NAMALWA (cell line): ENCODE measurements at regions not wholly inside any gene's neighbourhood (a gene's known extent, or its start where the extent isn't known, plus 50 kb on each side); places are given as distances from the start of the nearest gene placed in this dataset.
A peak's percentile ranks its signal among the peaks of the same experiment; 100 is the strongest.

Experiments used
- DNase-seq: peaks from one replicate; pipeline ENCODE4 v3.0.0-alpha.2; 2015; ENCODE audit warnings: low spot score

GRCh38 chr1:222171005-222171404, 376.9 kb downstream of the HHIPL2 start:
- peak; percentile 53 for DNase-seq

DNA sequence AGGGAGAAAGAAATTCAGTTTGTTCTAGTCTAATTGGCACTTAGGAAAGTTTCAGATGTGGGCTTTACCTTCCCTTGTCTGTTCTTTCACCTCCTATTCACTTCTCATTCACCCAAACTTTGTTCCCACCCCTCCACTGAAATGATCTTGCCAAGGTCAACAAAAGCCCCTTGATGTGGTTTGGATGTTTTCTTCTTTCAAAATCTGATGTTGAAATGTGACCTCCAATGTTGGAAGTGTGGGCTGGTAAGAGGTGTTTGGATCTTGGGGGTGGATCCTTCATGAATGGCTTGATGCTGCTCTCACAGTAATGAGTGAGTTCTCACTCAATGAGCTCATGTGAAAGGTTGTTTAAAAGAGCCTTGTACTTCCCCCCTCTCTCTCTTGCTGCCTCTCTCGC, 379.3 kb downstream of the HHIPL2 start:
- DNase-seq, result no peak

- DNase-seq, result no peak
Observed at GRCh38 chr1:222167896-222168295, 380.0 kb downstream of the HHIPL2 start.

- peak; percentile 60 for DNase-seq
Observed at GRCh38 chr1:222167111-222167510, 380.8 kb downstream of the HHIPL2 start.

DNA sequence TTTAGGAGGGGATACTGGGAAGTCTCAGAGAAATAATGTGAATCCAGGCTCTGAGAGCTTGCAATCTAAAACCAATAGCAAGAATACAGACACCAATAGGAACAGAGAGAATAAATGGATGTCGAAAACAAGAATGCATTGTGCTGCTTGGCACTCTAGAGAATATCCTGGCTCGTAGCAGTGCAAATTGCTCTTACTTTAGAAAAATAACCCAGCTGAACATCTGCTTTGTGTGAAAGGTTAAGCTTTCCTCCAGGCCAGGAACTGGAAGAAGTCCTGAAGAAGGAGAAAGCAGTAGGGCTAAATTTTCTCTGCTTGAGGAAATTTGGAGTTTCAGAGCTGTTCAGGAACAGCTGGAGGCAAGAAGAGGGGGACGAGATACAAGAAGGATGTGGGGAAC, 382.3 kb downstream of the HHIPL2 start:
- DNase-seq, result no peak

DNA sequence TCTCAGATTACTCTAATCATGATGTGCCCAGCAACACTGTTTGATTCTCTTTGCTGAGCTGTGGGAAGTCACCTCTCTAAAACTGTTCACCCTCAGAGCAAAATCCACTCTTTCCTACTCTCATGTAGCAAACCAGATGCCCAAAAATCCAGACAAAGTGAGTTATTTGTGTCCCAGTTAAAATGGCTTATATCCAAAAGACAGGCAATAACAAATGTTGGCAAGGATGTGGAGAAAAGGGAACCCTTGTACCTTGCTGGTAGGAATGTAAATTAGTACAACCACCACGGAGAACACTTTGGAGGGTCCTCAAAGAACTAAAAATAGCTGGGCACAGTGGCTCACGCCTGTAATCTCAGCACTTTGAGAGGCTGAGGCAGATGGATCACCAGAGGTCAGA, 384.0 kb downstream of the HHIPL2 start:
- DNase-seq, result no peak

- no peak for DNase-seq
Observed at GRCh38 chr1:222161676-222162075, 386.2 kb downstream of the HHIPL2 start.

DNA sequence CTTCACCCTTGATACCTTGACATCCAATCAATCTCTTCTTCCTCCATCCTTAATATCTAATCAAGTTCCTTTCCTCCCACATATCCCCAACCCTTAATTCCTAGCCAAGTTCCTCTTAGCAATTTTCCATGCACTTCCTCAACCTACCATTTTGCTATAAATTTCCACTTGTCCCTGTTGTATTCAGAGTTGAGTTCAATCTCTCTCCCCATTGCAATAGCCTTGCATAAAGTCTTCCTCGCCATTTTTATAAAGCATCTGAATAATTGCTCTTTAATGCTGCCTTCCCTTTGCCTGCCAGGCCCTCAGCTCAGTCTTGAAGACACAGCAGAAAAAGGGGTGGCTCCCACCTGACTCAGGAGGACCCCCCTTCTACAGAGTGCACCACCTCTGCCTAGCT, 390.3 kb downstream of the HHIPL2 start:
- no peak for DNase-seq

DNA sequence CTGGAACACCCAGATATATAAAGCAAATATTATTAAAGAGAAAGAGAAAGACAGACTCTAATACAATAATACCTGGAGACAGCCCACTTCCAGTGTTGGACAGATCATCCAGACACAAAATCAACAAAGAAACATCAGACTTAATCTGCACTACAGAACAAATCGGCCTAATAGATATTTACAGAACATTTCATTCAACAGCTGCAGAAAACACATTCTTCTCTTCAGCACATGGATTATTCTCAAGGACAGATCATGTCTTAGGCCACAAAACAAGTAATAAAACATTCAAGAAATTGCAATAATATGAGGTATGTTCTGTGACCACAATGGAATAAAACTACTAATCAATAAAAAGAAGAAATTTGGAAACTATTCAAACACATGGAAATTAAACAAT, 398.3 kb upstream of the DUSP10 start:
- DNase-seq, result no peak

DNA sequence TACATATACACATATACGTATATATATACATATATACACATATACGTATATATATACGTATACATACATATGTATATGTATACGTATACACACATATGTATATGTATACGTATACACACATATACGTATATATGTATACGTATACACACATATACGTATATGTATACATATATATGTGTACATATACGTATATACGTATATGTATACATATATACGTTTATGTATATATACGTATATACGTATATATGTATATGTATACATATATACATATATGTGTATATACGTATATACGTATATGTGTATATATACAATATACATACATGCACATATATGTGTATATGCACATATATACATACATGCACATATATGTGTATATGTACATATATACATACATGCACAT, 396.2 kb upstream of the DUSP10 start:
- DNase-seq, result no peak

DNA sequence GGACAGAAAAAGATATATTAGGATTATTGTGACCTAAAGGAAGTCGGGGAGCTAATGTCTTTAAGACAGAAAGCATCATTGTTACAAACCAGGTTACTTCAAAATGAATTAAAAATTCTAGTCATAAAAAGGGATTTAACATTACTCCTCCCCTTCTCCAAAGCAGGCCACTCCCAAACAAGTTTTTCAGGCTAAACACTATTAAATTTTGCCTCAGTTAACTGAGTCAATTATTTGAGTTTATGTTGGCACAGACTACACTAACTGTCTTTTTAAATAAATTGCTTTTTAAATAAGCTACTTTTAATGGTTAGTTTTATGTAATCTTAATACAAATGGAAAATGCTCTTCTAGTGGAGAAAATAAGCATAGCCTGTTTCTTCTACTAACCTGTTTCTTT, 395.0 kb upstream of the DUSP10 start:
- no peak for DNase-seq

- no peak for DNase-seq
Observed at GRCh38 chr1:222129041-222129440, 387.2 kb upstream of the DUSP10 start.

GRCh38 chr1:222127526-222128152, 385.8 kb upstream of the DUSP10 start:
- DNase-seq, result no peak

DNA sequence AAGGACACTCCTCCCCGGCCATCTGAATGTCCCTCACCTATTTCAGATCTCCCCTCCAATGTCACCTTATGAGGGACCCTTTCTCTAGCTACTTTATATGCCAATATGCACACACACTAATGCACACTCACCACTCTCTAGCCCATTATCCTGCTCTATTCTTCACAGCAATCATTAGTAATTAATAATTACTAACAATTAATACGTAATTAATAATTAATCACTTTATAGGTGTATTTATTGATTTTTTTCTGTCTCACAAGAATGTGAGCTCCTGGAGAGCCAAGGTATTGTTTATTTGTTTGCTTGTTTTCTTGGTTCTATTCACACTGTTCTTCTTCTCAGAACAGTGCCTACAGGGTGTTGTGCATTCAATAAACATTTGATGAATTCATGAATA, 385.2 kb upstream of the DUSP10 start:
- no peak for DNase-seq

GRCh38 chr1:222126052-222126451, 384.2 kb upstream of the DUSP10 start:
- DNase-seq, result no peak

GRCh38 chr1:222124602-222125001, 382.7 kb upstream of the DUSP10 start:
- no peak for DNase-seq

DNA sequence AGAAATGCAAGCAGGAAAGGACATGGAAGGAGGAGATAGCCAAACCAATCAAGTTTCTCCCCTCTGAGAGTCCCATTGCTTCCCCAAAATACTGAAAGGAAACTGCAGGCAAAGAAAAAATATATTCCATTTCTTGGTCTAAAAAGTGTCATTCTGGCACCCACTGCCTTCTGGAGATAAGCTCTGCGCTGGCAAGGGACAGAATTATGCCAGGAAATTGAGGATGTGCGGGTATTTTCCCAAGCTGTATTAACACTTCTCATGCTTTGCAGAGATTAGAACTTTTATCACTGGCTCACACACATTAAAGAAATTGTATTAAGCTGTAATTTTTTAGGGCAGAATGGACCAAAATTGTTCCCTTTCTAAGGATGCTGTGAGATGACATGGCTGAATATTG, 381.2 kb upstream of the DUSP10 start:
- DNase-seq, result no peak

DNA sequence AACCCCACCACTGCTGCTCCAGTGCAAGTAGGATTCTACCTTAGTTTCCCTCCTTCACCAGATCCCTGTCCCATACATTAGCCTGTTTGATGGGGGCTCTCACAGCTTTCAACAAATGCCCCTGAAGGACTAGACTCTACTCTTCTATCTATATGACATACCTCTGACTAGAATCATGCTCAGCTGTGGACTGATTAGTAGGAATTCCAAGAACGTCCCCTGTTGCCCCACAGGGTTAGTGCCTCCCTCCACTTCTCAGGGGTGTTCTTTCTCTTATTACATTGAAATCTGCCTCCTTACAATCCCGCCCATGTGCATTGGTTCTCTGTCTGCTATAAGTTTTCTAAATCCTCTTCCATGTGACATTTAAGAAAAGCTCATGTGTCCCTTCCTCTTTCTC, 375.9 kb upstream of the DUSP10 start:
- DNase-seq, result no peak

DNA sequence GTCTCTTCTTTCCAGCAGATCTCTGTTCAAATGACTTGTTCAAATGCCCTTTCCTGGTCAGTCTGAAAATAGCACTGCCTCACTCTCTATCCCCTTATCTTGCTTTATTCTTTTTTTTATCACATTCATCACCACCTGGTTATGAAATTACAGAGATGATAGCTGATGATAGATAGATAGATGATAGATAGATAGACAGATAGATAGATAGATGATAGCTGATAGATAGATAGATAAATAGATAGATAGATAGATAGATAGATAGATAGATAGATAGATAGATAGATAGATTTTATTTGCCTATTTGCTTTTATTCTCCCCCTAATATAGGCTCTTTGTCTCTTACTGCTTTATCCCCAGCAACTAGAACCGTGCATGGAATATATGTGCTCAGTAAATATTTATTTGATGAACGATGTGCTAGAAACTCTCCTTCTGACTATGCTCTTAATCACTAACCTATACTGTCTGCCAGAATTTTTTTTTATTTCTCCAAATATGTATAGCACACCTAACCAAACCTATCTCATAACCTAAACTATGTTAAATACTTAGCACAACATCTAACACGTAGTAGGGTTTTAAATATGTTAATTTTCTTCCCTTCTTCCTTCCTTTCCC, 372.8 kb upstream of the DUSP10 start:
- no peak for DNase-seq

DNA sequence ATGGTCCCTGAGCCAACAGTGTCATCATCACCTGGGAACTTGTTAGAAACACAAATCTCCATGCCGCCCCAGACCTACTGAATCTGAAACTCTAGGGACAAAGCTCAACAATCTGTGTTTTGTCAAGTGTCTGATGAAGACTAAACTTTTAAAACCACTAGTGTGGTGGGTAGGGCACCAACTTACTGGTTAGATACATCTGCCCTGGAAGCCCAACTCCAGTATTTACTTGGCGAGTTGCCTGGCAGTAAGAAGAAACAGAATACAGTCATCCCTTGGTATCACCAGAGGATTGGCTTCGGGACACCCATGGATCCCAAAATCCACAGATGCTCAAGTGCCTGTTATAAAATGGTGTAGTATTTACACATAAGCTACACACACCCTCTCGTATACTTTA, 367.9 kb upstream of the DUSP10 start:
- DNase-seq, result no peak

- DNase-seq, result no peak
Observed at GRCh38 chr1:222107975-222108374, 366.1 kb upstream of the DUSP10 start.

DNA sequence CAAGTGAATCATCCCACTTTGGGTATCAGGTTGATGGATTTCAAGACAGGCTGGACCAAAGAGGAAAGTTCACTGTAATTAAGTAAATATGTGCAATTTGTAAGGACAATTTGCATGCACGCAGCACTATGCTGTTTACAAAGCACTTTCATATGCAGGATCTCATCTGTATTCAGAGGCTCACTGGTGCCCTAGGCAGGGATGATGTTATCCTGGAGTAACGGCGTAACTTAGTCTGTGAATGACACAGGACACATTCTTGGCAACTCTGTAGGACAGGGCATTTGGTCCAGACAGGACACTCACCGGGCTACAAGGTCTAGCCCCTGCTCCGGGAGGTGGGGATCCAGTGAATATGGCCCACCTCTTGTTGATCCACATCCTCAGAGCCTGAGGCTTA, 365.4 kb upstream of the DUSP10 start:
- DNase-seq, result no peak

- no peak for DNase-seq
Observed at GRCh38 chr1:222106377-222106776, 364.5 kb upstream of the DUSP10 start.

DNA sequence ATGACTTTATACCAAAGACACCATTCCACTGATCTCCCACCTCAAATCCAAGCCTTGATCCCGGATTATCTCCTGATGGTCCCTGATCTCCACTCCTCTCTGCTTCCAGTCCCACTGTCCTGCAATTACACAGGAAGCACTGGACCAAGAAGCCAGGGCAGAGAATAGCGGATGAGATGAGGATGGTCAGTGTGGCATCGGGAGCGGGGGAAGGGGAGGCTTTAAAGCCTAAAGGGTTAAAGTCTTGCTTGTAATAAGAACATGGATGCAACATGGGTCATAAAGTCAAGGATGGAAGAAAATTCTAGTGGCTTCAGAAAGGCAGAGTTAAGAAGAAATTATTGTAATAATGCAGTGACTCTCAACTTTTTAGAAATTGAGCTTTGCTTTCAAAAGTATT, 364.0 kb upstream of the DUSP10 start:
- DNase-seq, result no peak

- no peak for DNase-seq
Observed at GRCh38 chr1:222105393-222105737, 363.5 kb upstream of the DUSP10 start.
